Kidney (tissue), 13 donors: ENCODE measurements at regions not wholly inside any gene's neighbourhood (a gene's known extent, or its start where the extent isn't known, plus 50 kb on each side); places are given as distances from the start of the nearest gene placed in this dataset.

ENCODE experiments used
- DNase-seq, 5 donors: peaks; one replicate each; pipeline ENCODE4 v3.0.0-alpha.2; 2013 to 2020
- FAIRE-seq: peaks from 2 replicates; lab custom pipeline; 2012; peaks lifted over from hg19 to GRCh38; lab: Jason Lieb, UNC
- H3K27ac ChIP-seq, 2 donors: one replicate each; pipeline ENCODE4 v1.7.0; 2013; ENCODE audit warnings: low read depth in 2 of 2, low read length in 2 of 2, inconsistent platforms in 1 of 2
- H3K27me3 ChIP-seq: one replicate; pipeline ENCODE4 v1.7.1; 2013; ENCODE audit warnings: low read length, inconsistent platforms; ENCODE audit not compliant: control insufficient read depth, insufficient read depth
- H3K36me3 ChIP-seq, 3 donors: one replicate each; pipeline versions ENCODE4 v1.7.0 to v1.7.1; 2013; ENCODE audit warnings: low read length in 3 of 3, control low read depth in 1 of 3, inconsistent platforms in 1 of 3; ENCODE audit not compliant: insufficient read depth in 3 of 3, control insufficient read depth in 2 of 3
- H3K4me1 ChIP-seq, 3 donors: one replicate each; pipeline versions ENCODE4 v1.7.0 to v1.7.1; 2013; ENCODE audit warnings: low read length in 3 of 3, inconsistent platforms in 1 of 3, low read depth in 1 of 3; ENCODE audit not compliant: control insufficient read depth in 2 of 3, insufficient read depth in 2 of 3
- H3K4me3 ChIP-seq, 3 donors: one replicate each; pipeline versions ENCODE4 v1.7.0 to v1.8.1; 2013; ENCODE audit warnings: low read length in 3 of 3, control low read depth in 1 of 3, inconsistent platforms in 1 of 3
- H3K9ac ChIP-seq, 3 donors: one replicate each; pipeline versions ENCODE4 v1.7.0 to v1.7.1; 2013; ENCODE audit warnings: low read length in 3 of 3, control low read depth in 1 of 3, inconsistent platforms in 1 of 3
- H3K9me3 ChIP-seq, 3 donors: one replicate each; pipeline versions ENCODE4 v1.7.0 to v1.7.1; 2013; ENCODE audit warnings: low read length in 3 of 3, control low read depth in 1 of 3, inconsistent platforms in 1 of 3; ENCODE audit not compliant: control insufficient read depth in 2 of 3, insufficient read depth in 1 of 3
- CTCF ChIP-seq: IDR thresholded peaks from 3 replicates; pipeline ENCODE4 v1.5.1; 2012; ENCODE audit warnings: mild to moderate bottlenecking, moderate library complexity, borderline replicate concordance; ENCODE audit not compliant: insufficient read depth; ENCODE audit errors: extremely low read depth
- intact Hi-C: fragments of 100-400 bp; cut with DNase I; formaldehyde crosslinking; loops from one replicate; pipeline ENCODE4 v1.11.1; 2022
- donor health status: control.
- donor health status: control.
- donor health status: control.
- donor health status: control.
- donor health status: control.
- donor health status: DM: yes; HTN: yes; CAD: no.
- donor health status: Normal renal cell carcinoma (clear cell type).

GRCh38 chr5:97365163-97365845, 182.3 kb upstream of the RIOK2 start:
- no peak for TF ChIP-seq CTCF
- Histone ChIP-seq H3K4me3 (no peak overlapping the region), H3K9ac (no peak overlapping the region), H3K9me3 (no peaks in the 10 kb centered on the region), H3K36me3 (no peaks in the 10 kb centered on the region), H3K4me1 (no peaks in the 10 kb centered on the region), H3K27ac (no peak overlapping the region), H3K27me3 (no peaks in the 10 kb centered on the region)
- FAIRE-seq: no peak
- intact Hi-C loops: no loop called here
- peak in 2 of 5 donors; percentile 54 to 60 for DNase-seq

GRCh38 chr5:97365918-97366317, 182.9 kb upstream of the RIOK2 start:
- DNase-seq (no peak), FAIRE-seq (no peak)
- Histone ChIP-seq H3K9me3 (no peaks in the 10 kb centered on the region), H3K9ac (no peak overlapping the region), H3K4me1 (no peaks in the 10 kb centered on the region), H3K36me3 (no peaks in the 10 kb centered on the region), H3K4me3 (no peak overlapping the region), H3K27me3 (no peaks in the 10 kb centered on the region), H3K27ac (no peak overlapping the region)
- no peak for TF ChIP-seq CTCF
- intact Hi-C loops: no loop called here

- DNase-seq: no peak
- Histone ChIP-seq H3K4me3 (no peak overlapping the region), H3K36me3 (no peaks in the 10 kb centered on the region), H3K4me1 (no peaks in the 10 kb centered on the region), H3K27ac (no peak overlapping the region), H3K9ac (no peak overlapping the region), H3K27me3 (no peaks in the 10 kb centered on the region), H3K9me3 (no peaks in the 10 kb centered on the region)
- intact Hi-C loops: no loop called here
- no peak for TF ChIP-seq CTCF
- no peak for FAIRE-seq
Measured at GRCh38 chr5:97375959-97376358, 192.9 kb upstream of the RIOK2 start.

GRCh38 chr5:97377582-97377981, 194.5 kb upstream of the RIOK2 start:
- Histone ChIP-seq H3K4me3 (no peak overlapping the region), H3K36me3 (no peaks in the 10 kb centered on the region), H3K9me3 (no peaks in the 10 kb centered on the region), H3K27me3 (no peaks in the 10 kb centered on the region), H3K27ac (no peak overlapping the region), H3K4me1 (no peaks in the 10 kb centered on the region), H3K9ac (no peak overlapping the region)
- no peak for TF ChIP-seq CTCF
- DNase-seq (no peak), FAIRE-seq (no peak)
- intact Hi-C loops: no loop called here
